HG03521 (cell line): ENCODE measurements at regions not wholly inside any gene's neighbourhood (a gene's known extent, or its start where the extent isn't known, plus 50 kb on each side); places are given as distances from the start of the nearest gene placed in this dataset.
"Not testable (repeated sequence)": the region's sequence is repeated elsewhere in the genome, so short reads cannot be mapped to it uniquely, and the experiment has no call there.

ENCODE experiments used
- ATAC-seq: cut with Tn5 transposase; IDR thresholded peaks from one replicate; pipeline ENCODE4 v1.9.1; 2021; ENCODE audit warnings: mild to moderate bottlenecking, moderate library complexity; ENCODE audit not compliant: unreplicated experiment

DNA sequence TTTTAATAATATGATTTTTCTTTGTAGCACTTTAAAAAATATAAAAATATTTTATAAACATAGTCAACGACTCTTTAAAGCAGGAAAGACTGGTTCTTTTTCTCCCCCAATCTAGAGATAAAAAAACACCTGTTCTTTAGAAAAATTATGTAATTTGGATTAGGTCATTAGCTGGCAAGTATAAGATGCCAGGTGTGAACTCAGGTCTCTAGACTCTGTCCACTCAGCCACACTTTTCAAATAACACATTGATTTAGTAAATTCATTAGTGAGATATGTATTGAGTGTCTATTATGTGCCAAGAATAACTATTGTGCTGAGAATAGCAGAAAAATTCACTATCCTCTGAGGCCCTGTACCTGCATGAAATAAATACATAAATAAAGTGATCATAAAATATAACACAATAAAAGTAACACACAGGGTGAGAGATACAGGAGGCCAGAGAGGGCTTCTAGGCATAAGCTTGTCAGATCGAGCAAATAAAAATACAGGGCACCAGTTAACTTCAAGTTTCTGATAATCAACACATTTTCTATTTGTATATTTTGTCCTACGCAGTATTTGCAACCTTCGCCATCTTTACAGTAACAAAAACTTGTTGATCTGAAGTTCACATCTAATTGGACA, 867.1 kb upstream of the GBE1 start:
- ATAC-seq = no peak

DNA sequence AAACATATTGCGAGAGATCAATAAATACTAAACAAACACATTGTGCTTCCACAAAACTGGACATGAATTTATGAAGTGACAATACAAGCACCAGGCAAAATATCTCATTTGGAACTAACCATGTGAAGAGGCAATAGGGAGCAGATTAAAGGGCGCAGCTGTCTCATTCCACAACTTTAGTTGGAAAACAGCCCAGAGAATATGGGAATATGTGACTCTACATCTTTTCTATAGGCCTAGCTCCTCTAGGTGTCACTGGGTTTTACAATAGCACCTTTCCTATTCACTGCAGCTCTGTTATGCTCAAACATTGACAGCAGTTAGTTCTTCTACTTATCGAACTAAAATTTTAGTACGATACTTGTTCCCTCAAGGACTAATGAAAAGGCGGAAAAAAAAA, 866.3 kb upstream of the GBE1 start:
- ATAC-seq = no peak

- not testable (repeated sequence) for ATAC-seq
These were observed 859.3 kb upstream of the GBE1 start for GRCh38 chr3:82620744-82621143.

DNA sequence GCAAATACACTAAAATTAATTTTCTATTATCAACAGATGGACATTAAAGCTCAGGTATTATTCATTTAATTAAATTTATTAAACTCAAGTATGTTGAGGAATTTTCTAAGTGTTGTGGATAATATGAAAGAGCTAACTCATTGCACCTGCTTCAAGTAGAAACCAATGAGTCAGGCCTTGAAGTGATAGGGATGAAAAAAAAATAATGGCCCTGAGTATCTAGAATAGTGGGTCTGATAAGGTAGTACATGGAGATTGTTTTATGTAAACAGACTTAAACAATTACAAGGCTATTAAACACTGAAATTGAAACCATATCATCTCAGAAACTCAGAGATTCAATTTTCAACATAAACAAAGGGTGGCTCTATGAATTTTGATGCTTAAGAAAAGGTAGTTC, 857.1 kb upstream of the GBE1 start:
- ATAC-seq = no peak

GRCh38 chr3:82610236-82610635, 848.8 kb upstream of the GBE1 start:
- ATAC-seq = no peak

DNA sequence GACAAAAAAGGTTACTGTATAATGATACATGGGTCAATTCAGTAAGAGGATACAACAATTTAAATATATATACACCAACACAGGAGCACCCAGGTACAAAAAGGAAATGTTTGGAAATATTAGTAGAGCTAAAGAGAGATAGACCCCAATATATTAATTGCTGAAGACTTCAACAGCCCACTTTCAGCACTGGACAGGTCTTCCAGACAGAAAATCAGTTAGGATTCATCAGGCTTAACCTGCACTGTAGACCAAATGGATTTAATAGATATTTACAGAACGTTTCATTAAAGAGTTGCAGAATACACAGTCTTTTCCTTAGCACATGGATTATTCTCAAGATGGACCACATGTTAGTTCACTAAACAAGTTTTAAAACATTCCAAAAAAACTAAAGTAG, 845.9 kb upstream of the GBE1 start:
- ATAC-seq = no peak

DNA sequence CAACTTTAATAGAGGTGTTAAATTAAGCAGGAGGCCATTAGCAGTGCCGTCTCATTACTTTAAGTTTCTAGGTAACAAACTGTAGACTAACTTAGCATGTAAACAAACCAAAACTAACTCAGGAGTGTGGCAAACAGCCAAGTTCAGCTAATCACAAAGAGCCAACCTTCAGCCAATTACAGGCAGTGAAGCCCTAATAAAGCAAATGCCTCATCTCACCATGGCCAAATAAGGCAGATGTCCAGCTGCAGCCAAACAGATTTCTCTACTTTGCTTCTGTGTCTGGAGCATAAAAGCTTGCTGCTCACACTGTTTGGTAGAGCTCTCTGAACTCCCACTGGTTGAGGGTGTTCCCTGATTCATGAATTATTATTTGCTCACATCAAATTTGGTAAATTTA, 835.4 kb upstream of the GBE1 start:
- ATAC-seq = no peak

DNA sequence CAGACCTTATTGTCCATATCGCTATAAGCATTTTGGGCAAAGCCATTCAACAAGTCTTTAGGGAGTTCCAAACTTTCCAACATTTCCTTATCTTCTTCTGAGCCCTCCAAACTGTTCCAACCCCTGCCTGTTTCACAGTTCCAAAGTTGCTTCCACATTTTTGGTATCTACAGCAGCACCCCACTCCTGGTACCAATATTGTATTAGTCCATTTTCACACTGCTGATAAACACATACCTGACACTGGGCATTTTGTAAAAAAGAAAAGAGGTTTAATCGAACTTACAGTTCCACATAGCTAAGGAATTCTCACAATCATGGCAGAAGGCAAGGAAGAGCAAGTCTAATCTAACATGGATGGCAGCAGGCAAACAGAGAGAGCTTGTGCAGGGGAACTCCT, 834.1 kb upstream of the GBE1 start:
- no peak for ATAC-seq

- ATAC-seq = no peak
These were observed 825.7 kb upstream of the GBE1 start for GRCh38 chr3:82587174-82587573.

GRCh38 chr3:82586414-82586813, 825.0 kb upstream of the GBE1 start:
- ATAC-seq = no peak

DNA sequence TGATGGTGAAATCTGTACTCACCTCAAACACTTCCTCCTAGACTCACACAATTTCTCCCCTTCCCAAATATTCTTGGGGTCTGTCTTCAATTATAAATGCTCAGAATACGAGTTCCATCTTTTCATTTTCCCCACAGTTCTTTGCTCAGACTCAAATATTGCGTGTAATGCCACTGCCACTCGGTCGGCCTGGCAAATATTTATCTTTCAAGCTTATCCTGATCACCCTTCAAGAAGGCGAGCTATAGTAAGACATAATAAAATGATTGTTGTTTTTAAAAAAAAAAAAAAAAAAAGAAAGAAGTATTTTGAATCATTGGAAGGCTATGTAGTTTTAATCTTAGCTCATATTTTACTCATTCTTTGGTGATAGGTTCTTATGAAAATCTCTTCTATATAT, 824.6 kb upstream of the GBE1 start:
- not testable (repeated sequence) for ATAC-seq

GRCh38 chr3:82585591-82585990, 824.1 kb upstream of the GBE1 start:
- not testable (repeated sequence) for ATAC-seq

DNA sequence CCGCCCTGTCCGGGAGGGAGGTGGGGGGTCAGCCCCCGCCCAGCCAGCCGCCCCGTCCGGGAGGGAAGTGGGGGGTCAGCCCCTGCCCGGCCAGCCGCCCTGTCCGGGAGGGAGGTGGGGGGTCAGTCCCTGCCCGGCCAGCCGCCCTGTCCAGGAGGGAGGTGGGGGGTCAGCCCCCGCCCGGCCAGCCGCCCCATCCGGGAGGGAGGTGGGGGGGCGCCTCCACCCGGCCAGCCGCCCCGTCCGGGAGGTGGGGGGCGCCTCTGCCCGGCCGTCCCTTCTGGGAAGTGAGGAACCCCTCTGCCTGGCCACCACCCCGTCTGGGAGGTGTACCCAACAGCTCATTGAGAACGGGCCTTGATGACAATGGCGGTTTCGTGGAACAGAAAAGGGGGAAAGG, 823.4 kb upstream of the GBE1 start:
- ATAC-seq = not testable (repeated sequence)

DNA sequence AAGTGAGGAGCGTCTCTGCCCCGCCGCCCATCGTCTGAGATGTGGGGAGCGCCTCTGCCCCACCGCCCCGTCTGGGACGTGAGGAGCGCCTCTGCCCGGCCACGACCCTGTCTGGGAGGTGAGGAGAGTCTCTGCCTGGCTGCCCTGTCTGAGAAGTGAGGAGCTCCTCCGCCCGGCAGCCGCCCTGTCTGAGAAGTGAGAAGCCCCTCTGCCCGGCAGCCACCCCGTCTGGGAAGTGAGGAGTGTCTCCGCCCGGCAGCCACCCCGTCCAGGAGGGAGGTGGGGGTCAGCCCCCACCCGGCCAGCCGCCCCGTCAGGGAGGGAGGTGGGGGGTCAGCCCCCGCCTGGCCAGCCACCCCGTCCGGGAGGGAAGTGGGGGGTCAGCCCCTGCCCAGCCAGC, 823.0 kb upstream of the GBE1 start:
- ATAC-seq = not testable (repeated sequence)

DNA sequence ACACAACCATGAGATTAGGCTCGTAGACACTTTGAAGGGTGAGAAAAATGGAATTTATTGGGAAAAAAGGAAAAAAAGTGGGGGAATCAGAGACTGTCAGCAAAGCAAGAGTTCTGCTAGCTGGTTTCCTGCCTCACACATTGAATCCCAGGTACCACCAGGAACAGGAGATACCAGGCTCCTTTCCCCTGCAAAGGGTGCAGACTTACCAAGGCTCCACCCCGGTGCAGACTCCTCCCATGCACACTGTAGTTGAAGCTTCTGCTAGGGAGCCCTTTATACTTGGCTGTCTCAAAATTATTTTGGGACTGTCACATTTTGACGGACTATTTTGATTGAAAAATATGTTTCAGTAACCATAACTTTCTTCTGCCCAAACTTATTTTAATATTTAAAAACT, 819.9 kb upstream of the GBE1 start:
- no peak for ATAC-seq

- no peak for ATAC-seq
These were observed 811.3 kb upstream of the GBE1 start for GRCh38 chr3:82572721-82573120.

DNA sequence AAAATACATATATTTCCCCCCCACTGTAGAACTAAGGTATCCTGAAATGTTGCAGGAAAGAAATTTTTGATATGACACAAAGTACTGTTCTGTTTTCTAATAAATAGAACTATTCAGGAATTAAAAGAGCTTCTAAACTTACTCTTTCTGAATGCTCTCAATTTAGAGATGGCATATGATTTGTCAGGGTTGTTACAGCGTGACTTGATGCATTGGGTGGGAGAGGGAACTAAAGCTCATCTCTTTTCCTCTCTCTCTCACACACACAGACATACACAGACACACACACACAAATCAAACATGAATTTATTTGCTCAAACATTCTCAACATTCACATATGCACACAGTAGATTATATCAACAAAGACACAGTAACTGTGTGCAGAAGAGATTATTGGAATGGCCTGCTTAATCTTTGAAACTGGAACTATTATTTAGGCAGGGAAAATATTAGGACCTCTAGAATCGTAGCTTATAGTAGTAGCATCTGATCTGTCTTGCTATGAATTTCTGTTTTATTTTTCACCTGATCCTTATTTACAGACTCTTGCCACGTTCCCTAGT, 807.4 kb upstream of the GBE1 start:
- no peak for ATAC-seq

DNA sequence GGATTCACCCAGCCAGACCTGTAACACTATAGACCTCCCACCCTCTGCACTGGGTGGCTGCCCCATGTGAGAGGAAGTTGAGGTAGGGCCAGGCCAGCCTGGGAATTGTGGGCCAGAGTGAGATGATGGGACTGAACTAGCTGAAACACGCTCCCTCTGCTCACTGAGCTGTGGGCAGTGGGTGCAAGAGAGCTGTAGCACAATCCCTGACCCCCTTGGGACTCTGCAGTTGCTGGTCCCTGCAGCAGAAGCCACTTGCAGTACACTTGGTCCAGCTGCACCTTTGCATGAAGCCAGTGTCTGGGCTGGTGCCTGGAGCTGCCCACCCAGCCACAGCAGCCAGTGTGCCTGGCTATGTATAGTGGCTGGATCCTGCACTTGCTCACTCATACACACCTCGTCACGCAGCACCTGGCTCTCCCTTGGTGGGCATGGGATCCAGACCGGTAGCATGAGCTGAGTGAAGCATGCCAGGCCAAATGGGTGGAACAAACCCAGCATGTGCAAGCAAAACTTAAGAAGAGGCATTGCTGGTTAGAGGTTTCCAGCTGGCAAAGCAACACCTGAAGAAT, 805.7 kb upstream of the GBE1 start:
- no peak for ATAC-seq

- no peak for ATAC-seq
These were observed 801.5 kb upstream of the GBE1 start for GRCh38 chr3:82562896-82563295.

- no peak for ATAC-seq
These were observed 800.3 kb upstream of the GBE1 start for GRCh38 chr3:82561784-82562183.

- no peak for ATAC-seq
These were observed 796.6 kb upstream of the GBE1 start for GRCh38 chr3:82558081-82558480.

DNA sequence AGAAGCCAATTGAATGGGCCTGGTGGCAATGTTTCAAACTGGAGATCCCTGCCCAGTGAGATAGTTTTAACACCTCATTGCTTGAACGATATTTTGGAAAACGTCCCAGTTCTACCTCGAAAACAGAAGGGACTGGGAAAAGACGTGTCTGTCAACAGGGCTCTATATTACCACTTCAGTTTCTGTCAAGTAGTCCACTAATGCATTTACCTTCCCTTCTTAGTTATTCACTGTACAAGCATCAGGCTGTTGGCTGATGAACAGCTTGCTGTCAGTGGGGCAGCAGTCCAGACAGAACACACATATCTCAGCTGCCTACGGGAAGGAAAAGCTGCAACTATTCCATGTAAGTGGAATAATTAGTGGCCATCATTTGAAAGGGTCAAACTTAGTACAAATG, 794.7 kb upstream of the GBE1 start:
- no peak for ATAC-seq

DNA sequence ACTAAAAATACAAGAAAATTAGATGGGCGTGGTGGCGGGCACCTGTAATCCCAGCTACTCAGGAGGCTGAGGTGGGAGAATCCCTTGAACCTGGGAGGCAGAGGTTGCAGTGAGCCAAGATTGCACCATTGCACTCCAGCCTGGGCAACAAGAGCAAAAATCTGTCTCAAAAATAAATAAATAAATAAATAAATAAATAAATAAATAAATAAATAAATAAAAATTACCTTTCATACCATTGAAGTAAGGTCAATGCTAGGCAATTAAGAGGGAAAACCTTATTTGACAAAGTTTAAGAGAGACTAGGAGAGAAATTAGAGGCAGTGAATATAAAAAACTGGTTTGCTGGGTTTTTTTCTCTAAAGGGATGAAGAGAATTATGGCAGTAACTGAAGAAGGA, 781.1 kb upstream of the GBE1 start:
- not testable (repeated sequence) for ATAC-seq
